ENCODE measurements at regions not wholly inside any gene's neighbourhood (a gene's known extent, or its start where the extent isn't known, plus 50 kb on each side); places are given as distances from the start of the nearest gene placed in this dataset.

DNA sequence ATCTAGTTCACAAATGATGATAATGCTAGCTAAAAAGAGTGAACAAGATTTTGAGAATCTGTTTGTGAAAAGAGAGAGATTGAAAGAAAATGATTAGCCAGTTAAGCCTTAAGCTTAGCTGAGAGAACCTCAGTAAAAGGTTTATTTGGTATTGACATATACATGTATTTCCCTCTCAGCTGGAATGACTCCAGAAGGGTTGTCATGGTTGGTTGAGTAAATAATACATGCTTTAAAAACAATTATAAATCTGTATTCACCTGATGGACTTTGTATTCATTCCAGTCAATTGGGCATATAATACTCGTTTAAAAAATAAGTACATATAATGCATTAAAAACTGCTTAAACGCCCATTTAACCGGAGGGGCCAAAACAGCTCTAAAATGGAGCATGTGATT, 181.4 kb downstream of the GRB14 start:
- Histone ChIP-seq H3K27ac (ENCODE audit: low read length) (no peak overlapping the region), H3K4me1 (ENCODE audit: control insufficient read depth, insufficient read depth, low read length) (no peaks in the 10 kb centered on the region), H3K9me3 (ENCODE audit: control insufficient read depth, insufficient read depth, low read length) (no peaks in the 10 kb centered on the region), H3K27me3 (ENCODE audit: control insufficient read depth, insufficient read depth, low read length) (no peaks in the 10 kb centered on the region), H3K4me3 (ENCODE audit: low read length) (no peak overlapping the region), H3K36me3 (ENCODE audit: control insufficient read depth, insufficient read depth, low read length) (no peaks in the 10 kb centered on the region)
- Mint-ChIP-seq H3K27me3 (ENCODE audit: low read depth in 2 of 2) (no peaks in the 10 kb centered on the region), H3K4me3 (no peak overlapping the region), H3K36me3 (no peaks in the 10 kb centered on the region), H3K9me3 (peaks cover 2 to 4% of the 10 kb centered on the region in 2 donors), H3K27ac (no peak overlapping the region), H3K4me1 (peaks cover 5 to 6% of the 10 kb centered on the region in 2 donors)
- ATAC-seq (no peak), DNase-seq (no peak)
- TF ChIP-seq, protein P1, sequence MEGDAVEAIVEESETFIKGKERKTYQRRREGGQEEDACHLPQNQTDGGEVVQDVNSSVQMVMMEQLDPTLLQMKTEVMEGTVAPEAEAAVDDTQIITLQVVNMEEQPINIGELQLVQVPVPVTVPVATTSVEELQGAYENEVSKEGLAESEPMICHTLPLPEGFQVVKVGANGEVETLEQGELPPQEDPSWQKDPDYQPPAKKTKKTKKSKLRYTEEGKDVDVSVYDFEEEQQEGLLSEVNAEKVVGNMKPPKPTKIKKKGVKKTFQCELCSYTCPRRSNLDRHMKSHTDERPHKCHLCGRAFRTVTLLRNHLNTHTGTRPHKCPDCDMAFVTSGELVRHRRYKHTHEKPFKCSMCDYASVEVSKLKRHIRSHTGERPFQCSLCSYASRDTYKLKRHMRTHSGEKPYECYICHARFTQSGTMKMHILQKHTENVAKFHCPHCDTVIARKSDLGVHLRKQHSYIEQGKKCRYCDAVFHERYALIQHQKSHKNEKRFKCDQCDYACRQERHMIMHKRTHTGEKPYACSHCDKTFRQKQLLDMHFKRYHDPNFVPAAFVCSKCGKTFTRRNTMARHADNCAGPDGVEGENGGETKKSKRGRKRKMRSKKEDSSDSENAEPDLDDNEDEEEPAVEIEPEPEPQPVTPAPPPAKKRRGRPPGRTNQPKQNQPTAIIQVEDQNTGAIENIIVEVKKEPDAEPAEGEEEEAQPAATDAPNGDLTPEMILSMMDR (IDR thresholded peaks at IDR 0.05): no peak
- intact Hi-C loops (cut with micrococcal nuclease): no loop called here
- WGBS (ENCODE audit: insufficient coverage): 100% methylated on average over 2 of the region's 3 CpGs

DNA sequence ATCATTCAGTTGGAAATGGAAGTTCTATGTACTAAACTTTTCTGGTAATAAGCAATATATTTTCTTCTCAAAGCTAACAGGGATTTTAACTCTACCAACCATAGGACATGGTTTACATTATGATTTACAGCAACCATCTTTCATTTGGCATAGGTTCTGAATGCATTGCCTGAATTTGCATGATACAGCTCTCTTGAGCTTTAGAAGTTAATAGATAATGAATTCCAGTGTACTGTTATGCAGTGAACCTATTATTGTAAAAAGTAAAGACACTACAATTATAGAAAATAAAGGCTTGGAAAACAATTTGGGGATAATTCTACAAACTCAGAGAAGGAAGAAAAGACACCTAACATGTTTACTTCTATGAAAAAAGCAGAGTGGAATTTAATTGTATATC, 182.0 kb downstream of the GRB14 start:
- Mint-ChIP-seq H3K4me3 (no peak overlapping the region), H3K36me3 (no peaks in the 10 kb centered on the region), H3K4me1 (peaks cover 5 to 6% of the 10 kb centered on the region in 2 donors), H3K27ac (no peak overlapping the region), H3K9me3 (peaks cover 2 to 4% of the 10 kb centered on the region in 2 donors), H3K27me3 (ENCODE audit: low read depth in 2 of 2) (no peaks in the 10 kb centered on the region)
- Histone ChIP-seq H3K9me3 (ENCODE audit: control insufficient read depth, insufficient read depth, low read length) (no peaks in the 10 kb centered on the region), H3K36me3 (ENCODE audit: control insufficient read depth, insufficient read depth, low read length) (no peaks in the 10 kb centered on the region), H3K27me3 (ENCODE audit: control insufficient read depth, insufficient read depth, low read length) (no peaks in the 10 kb centered on the region), H3K4me3 (ENCODE audit: low read length) (no peak overlapping the region), H3K4me1 (ENCODE audit: control insufficient read depth, insufficient read depth, low read length) (no peaks in the 10 kb centered on the region), H3K27ac (ENCODE audit: low read length) (no peak overlapping the region)
- TF ChIP-seq, protein P1 (IDR thresholded peaks at IDR 0.05): no peak
- intact Hi-C loops (cut with micrococcal nuclease): no loop called here
- ATAC-seq (no peak), DNase-seq (no peak)

DNA sequence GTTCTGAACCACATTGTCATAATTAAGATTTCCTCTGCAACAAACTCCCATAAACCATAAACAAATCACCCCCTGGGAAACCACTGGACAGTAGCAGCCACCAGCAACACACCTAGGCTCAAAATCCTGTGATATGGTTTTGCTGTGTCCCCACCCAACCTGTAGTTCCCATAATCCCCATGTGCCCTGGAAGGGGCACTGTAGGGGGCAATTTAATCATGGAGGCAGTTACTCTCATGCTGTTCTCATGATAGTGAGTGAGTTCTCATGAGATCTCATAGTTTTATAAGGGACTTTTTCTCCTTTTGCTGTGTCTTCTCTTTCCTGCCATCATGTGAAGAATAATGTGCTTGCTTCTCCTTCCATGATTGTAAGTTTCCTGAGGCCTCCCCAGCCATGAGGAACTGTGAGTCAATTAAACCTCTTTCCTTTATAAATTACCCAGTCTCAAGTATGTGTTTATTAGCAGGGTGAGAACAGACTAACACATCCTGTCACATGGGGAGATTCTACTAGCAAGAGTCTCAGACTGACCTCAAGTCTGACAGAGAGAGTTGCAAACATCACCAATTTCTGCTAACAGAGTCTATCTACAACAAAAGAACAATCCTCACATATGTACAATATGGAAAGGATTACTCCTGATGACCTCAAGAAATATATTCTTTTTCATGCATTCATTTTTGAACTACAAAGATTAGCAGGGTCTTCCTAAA, 182.6 kb downstream of the GRB14 start:
- H3K4me1 ChIP-seq (ENCODE audit: control insufficient read depth, insufficient read depth, low read length): no peaks in the 10 kb centered on the region
- H3K27ac ChIP-seq (ENCODE audit: low read length): no peak overlapping the region
- H3K4me3 ChIP-seq (ENCODE audit: low read length): no peak overlapping the region
- no peak overlapping the region for H3K4me3 Mint-ChIP-seq
- intact Hi-C loops (cut with micrococcal nuclease): no loop called here
- H3K27me3 ChIP-seq (ENCODE audit: control insufficient read depth, insufficient read depth, low read length): no peaks in the 10 kb centered on the region
- H3K27me3 Mint-ChIP-seq (ENCODE audit: low read depth in 2 of 2): no peaks in the 10 kb centered on the region
- TF ChIP-seq, protein P1 (IDR thresholded peaks at IDR 0.05): no peak
- H3K4me1 Mint-ChIP-seq: peaks cover 5 to 6% of the 10 kb centered on the region in 2 donors
- no peak overlapping the region for H3K27ac Mint-ChIP-seq
- H3K36me3 Mint-ChIP-seq: no peaks in the 10 kb centered on the region
- DNase-seq (no peak), ATAC-seq (peak in 1 of 3 donors; percentile 61)
- H3K9me3 Mint-ChIP-seq: peaks cover 2 to 4% of the 10 kb centered on the region in 2 donors
- no peaks in the 10 kb centered on the region for H3K9me3 ChIP-seq (ENCODE audit: control insufficient read depth, insufficient read depth, low read length)
- H3K36me3 ChIP-seq (ENCODE audit: control insufficient read depth, insufficient read depth, low read length): no peaks in the 10 kb centered on the region

DNA sequence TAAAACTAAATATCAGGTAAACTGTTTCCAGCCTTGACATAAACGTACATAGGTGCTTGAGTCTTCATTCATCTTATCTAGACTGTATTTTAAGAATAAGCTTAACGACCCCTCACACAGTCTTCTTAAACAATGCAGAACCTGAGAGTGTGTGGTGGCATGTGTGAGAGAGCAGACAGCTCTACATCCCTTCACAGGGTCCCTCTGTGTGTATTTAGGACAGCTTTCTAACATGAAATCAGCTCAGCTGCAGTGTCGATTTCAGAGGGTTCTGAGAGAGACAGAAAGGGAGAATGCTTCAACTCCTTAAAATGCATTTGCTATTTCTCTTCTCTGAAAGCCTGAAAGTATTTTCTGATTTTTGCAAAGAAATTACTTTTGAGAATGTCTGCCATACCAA, 185.2 kb downstream of the GRB14 start:
- Histone ChIP-seq H3K9me3 (ENCODE audit: control insufficient read depth, insufficient read depth, low read length) (no peaks in the 10 kb centered on the region), H3K27me3 (ENCODE audit: control insufficient read depth, insufficient read depth, low read length) (no peaks in the 10 kb centered on the region), H3K36me3 (ENCODE audit: control insufficient read depth, insufficient read depth, low read length) (no peaks in the 10 kb centered on the region), H3K27ac (ENCODE audit: low read length) (no peak overlapping the region), H3K4me3 (ENCODE audit: low read length) (no peak overlapping the region), H3K4me1 (ENCODE audit: control insufficient read depth, insufficient read depth, low read length) (no peaks in the 10 kb centered on the region)
- TF ChIP-seq, protein P1 (IDR thresholded peaks at IDR 0.05): no peak
- no peak for ATAC-seq
- Mint-ChIP-seq H3K4me1 (peaks cover 5 to 6% of the 10 kb centered on the region in 2 donors), H3K27ac (no peak overlapping the region), H3K27me3 (ENCODE audit: low read depth in 2 of 2) (no peaks in the 10 kb centered on the region), H3K36me3 (no peaks in the 10 kb centered on the region), H3K4me3 (no peak overlapping the region), H3K9me3 (peaks cover 0 to 2% of the 10 kb centered on the region in 2 donors)
- 73% methylated on average over 2 of the region's 3 CpGs for WGBS (ENCODE audit: insufficient coverage)
- intact Hi-C loops (cut with micrococcal nuclease): no loop called here
- no peak for DNase-seq
